ENCODE measurements at regions not wholly inside any gene's neighbourhood (a gene's known extent, or its start where the extent isn't known, plus 50 kb on each side); places are given as distances from the start of the nearest gene placed in this dataset.
"Not testable (repeated sequence)": the region's sequence is repeated elsewhere in the genome, so short reads cannot be mapped to it uniquely, and the experiment has no call there.

GRCh38 chr3:70621451-70621850 is 309.0 kb upstream of the MDFIC2 start:
- Mint-ChIP-seq H3K9me3 (peaks cover 8% of the 10 kb centered on the region), H3K27me3 (peaks cover 45% of the 10 kb centered on the region), H3K4me1 (ENCODE audit: low read depth) (peaks cover 13% of the 10 kb centered on the region), H3K36me3 (ENCODE audit: low read depth) (no peaks in the 10 kb centered on the region), H3K27ac (no peak overlapping the region), H3K4me3 (no peak overlapping the region)

GRCh38 chr3:70620956-70621355 is 308.5 kb upstream of the MDFIC2 start:
- peaks cover 13% of the 10 kb centered on the region for H3K4me1 Mint-ChIP-seq (ENCODE audit: low read depth)
- peaks cover 8% of the 10 kb centered on the region for H3K9me3 Mint-ChIP-seq
- H3K27me3 Mint-ChIP-seq: peaks cover 45% of the 10 kb centered on the region
- H3K4me3 Mint-ChIP-seq: no peak overlapping the region
- H3K36me3 Mint-ChIP-seq (ENCODE audit: low read depth): no peaks in the 10 kb centered on the region
- H3K27ac Mint-ChIP-seq: no peak overlapping the region

GRCh38 chr3:70620367-70620766 is 307.9 kb upstream of the MDFIC2 start:
- H3K27me3 Mint-ChIP-seq: peaks cover 49% of the 10 kb centered on the region
- no peak overlapping the region for H3K27ac Mint-ChIP-seq
- H3K4me1 Mint-ChIP-seq (ENCODE audit: low read depth): peaks cover 13% of the 10 kb centered on the region
- H3K36me3 Mint-ChIP-seq (ENCODE audit: low read depth): no peaks in the 10 kb centered on the region
- H3K4me3 Mint-ChIP-seq: no peak overlapping the region
- H3K9me3 Mint-ChIP-seq: peaks cover 8% of the 10 kb centered on the region

- peaks cover 8% of the 10 kb centered on the region for H3K9me3 Mint-ChIP-seq
- no peak overlapping the region for H3K27ac Mint-ChIP-seq
- peaks cover 37% of the 10 kb centered on the region for H3K27me3 Mint-ChIP-seq
- H3K4me3 Mint-ChIP-seq: no peak overlapping the region
- no peaks in the 10 kb centered on the region for H3K36me3 Mint-ChIP-seq (ENCODE audit: low read depth)
- peaks cover 13% of the 10 kb centered on the region for H3K4me1 Mint-ChIP-seq (ENCODE audit: low read depth)
These were observed 305.7 kb upstream of the MDFIC2 start for GRCh38 chr3:70618151-70618550.

GRCh38 chr3:70617349-70617748 is 304.9 kb upstream of the MDFIC2 start:
- H3K27me3 Mint-ChIP-seq: peaks cover 37% of the 10 kb centered on the region
- H3K36me3 Mint-ChIP-seq (ENCODE audit: low read depth); H3K27ac Mint-ChIP-seq; H3K9me3 Mint-ChIP-seq; H3K4me3 Mint-ChIP-seq: not testable (repeated sequence)
- H3K4me1 Mint-ChIP-seq (ENCODE audit: low read depth): peaks cover 13% of the 10 kb centered on the region

- Mint-ChIP-seq H3K36me3 (ENCODE audit: low read depth) (no peaks in the 10 kb centered on the region), H3K27me3 (peaks cover 29% of the 10 kb centered on the region)
These were observed 302.8 kb upstream of the MDFIC2 start for GRCh38 chr3:70615286-70615685.

GRCh38 chr3:70614111-70614510 is 301.7 kb upstream of the MDFIC2 start:
- peaks cover 25% of the 10 kb centered on the region for H3K27me3 Mint-ChIP-seq
- no peaks in the 10 kb centered on the region for H3K36me3 Mint-ChIP-seq (ENCODE audit: low read depth)
- H3K27ac Mint-ChIP-seq: no peak overlapping the region
- H3K9me3 Mint-ChIP-seq: peaks cover 4% of the 10 kb centered on the region
- no peak overlapping the region for H3K4me3 Mint-ChIP-seq
- H3K4me1 Mint-ChIP-seq (ENCODE audit: low read depth): no peaks in the 10 kb centered on the region

More at GRCh38 chr3:70615286-70615685, 302.8 kb upstream of the MDFIC2 start:
- no peak overlapping the region for H3K27ac Mint-ChIP-seq
- peaks cover 4% of the 10 kb centered on the region for H3K9me3 Mint-ChIP-seq
- no peak overlapping the region for H3K4me3 Mint-ChIP-seq
- H3K4me1 Mint-ChIP-seq (ENCODE audit: low read depth): no peaks in the 10 kb centered on the region

- H3K36me3 Mint-ChIP-seq (ENCODE audit: low read depth): no peaks in the 10 kb centered on the region
- no peak overlapping the region for H3K4me3 Mint-ChIP-seq
- H3K27ac Mint-ChIP-seq: no peak overlapping the region
- peaks cover 29% of the 10 kb centered on the region for H3K27me3 Mint-ChIP-seq
- H3K9me3 Mint-ChIP-seq: peaks cover under 1% of the 10 kb centered on the region
- no peaks in the 10 kb centered on the region for H3K4me1 Mint-ChIP-seq (ENCODE audit: low read depth)
These were observed 300.5 kb upstream of the MDFIC2 start for GRCh38 chr3:70612920-70613319.

- H3K4me1 Mint-ChIP-seq (ENCODE audit: low read depth); H3K36me3 Mint-ChIP-seq (ENCODE audit: low read depth); H3K9me3 Mint-ChIP-seq; H3K27ac Mint-ChIP-seq; H3K4me3 Mint-ChIP-seq: not testable (repeated sequence)
- peaks cover 27% of the 10 kb centered on the region for H3K27me3 Mint-ChIP-seq
These were observed 299.3 kb upstream of the MDFIC2 start for GRCh38 chr3:70611667-70612277.

GRCh38 chr3:70608434-70608833 is 296.0 kb upstream of the MDFIC2 start:
- Mint-ChIP-seq H3K27me3 (peaks cover 30% of the 10 kb centered on the region), H3K4me3 (no peak overlapping the region), H3K9me3 (no peaks in the 10 kb centered on the region), H3K27ac (no peak overlapping the region), H3K4me1 (ENCODE audit: low read depth) (peaks cover 2% of the 10 kb centered on the region), H3K36me3 (ENCODE audit: low read depth) (no peaks in the 10 kb centered on the region)

GRCh38 chr3:70607469-70607868 is 295.0 kb upstream of the MDFIC2 start:
- H3K9me3 Mint-ChIP-seq: no peaks in the 10 kb centered on the region
- peaks cover 30% of the 10 kb centered on the region for H3K27me3 Mint-ChIP-seq
- no peaks in the 10 kb centered on the region for H3K36me3 Mint-ChIP-seq (ENCODE audit: low read depth)
- H3K27ac Mint-ChIP-seq: no peak overlapping the region
- peaks cover 9% of the 10 kb centered on the region for H3K4me1 Mint-ChIP-seq (ENCODE audit: low read depth)
- no peak overlapping the region for H3K4me3 Mint-ChIP-seq

GRCh38 chr3:70606018-70606417 is 293.6 kb upstream of the MDFIC2 start:
- Mint-ChIP-seq H3K27ac (no peak overlapping the region), H3K36me3 (ENCODE audit: low read depth) (no peaks in the 10 kb centered on the region), H3K27me3 (peaks cover 31% of the 10 kb centered on the region)

GRCh38 chr3:70603103-70603502 is 290.7 kb upstream of the MDFIC2 start:
- Mint-ChIP-seq H3K27me3 (peaks cover 30% of the 10 kb centered on the region), H3K4me3 (no peak overlapping the region), H3K36me3 (ENCODE audit: low read depth) (no peaks in the 10 kb centered on the region), H3K9me3 (no peaks in the 10 kb centered on the region), H3K4me1 (ENCODE audit: low read depth) (peaks cover 9% of the 10 kb centered on the region), H3K27ac (peak overlapping the region; percentile 10)

More at GRCh38 chr3:70606018-70606417, 293.6 kb upstream of the MDFIC2 start:
- Mint-ChIP-seq H3K4me3 (no peak overlapping the region), H3K9me3 (no peaks in the 10 kb centered on the region), H3K4me1 (ENCODE audit: low read depth) (peaks cover 9% of the 10 kb centered on the region)

GRCh38 chr3:70597312-70597711 is 284.9 kb upstream of the MDFIC2 start:
- Mint-ChIP-seq H3K4me3 (no peak overlapping the region), H3K27me3 (peaks cover 30% of the 10 kb centered on the region), H3K9me3 (no peaks in the 10 kb centered on the region), H3K27ac (no peak overlapping the region), H3K36me3 (ENCODE audit: low read depth) (no peaks in the 10 kb centered on the region), H3K4me1 (ENCODE audit: low read depth) (no peaks in the 10 kb centered on the region)

GRCh38 chr3:70583682-70584081 is 271.2 kb upstream of the MDFIC2 start:
- no peaks in the 10 kb centered on the region for H3K4me1 Mint-ChIP-seq (ENCODE audit: low read depth)
- no peaks in the 10 kb centered on the region for H3K9me3 Mint-ChIP-seq
- H3K27ac Mint-ChIP-seq: no peak overlapping the region
- H3K4me3 Mint-ChIP-seq: no peak overlapping the region
- peaks cover 28% of the 10 kb centered on the region for H3K27me3 Mint-ChIP-seq
- H3K36me3 Mint-ChIP-seq (ENCODE audit: low read depth): no peaks in the 10 kb centered on the region

GRCh38 chr3:70582803-70583202 is 270.4 kb upstream of the MDFIC2 start:
- H3K4me1 Mint-ChIP-seq (ENCODE audit: low read depth): no peaks in the 10 kb centered on the region
- no peaks in the 10 kb centered on the region for H3K36me3 Mint-ChIP-seq (ENCODE audit: low read depth)
- no peaks in the 10 kb centered on the region for H3K9me3 Mint-ChIP-seq
- H3K27me3 Mint-ChIP-seq: peaks cover 31% of the 10 kb centered on the region
- no peak overlapping the region for H3K27ac Mint-ChIP-seq
- H3K4me3 Mint-ChIP-seq: no peak overlapping the region

All from stimulated activated naive CD8-positive, alpha-beta T cell treated with anti-CD3 and anti-CD28 coated beads, Interleukin-15, Interleukin-2, amounts not matched to agents 100 ng/mL and 50 ng/mL, for 24 hours (primary cell).